Stimulated activated CD8-positive, alpha-beta memory T cell treated with anti-CD3 and anti-CD28 coated beads, Interleukin-15, amount 100 ng/mL, for 48 hours (primary cell): ENCODE measurements at regions not wholly inside any gene's neighbourhood (a gene's known extent, or its start where the extent isn't known, plus 50 kb on each side); places are given as distances from the start of the nearest gene placed in this dataset.
"Not testable (repeated sequence)": the region's sequence is repeated elsewhere in the genome, so short reads cannot be mapped to it uniquely, and the experiment has no call there.

Experiments
- DNase-seq, 2 donors: peaks; one replicate each; pipeline ENCODE4 v3.0.0-alpha.2; 2020; ENCODE audit warnings: low read depth in 2 of 2

GRCh38 chr14:48723841-48724495, 862.2 kb downstream of the RPS29 start:
- no peak for DNase-seq

DNA sequence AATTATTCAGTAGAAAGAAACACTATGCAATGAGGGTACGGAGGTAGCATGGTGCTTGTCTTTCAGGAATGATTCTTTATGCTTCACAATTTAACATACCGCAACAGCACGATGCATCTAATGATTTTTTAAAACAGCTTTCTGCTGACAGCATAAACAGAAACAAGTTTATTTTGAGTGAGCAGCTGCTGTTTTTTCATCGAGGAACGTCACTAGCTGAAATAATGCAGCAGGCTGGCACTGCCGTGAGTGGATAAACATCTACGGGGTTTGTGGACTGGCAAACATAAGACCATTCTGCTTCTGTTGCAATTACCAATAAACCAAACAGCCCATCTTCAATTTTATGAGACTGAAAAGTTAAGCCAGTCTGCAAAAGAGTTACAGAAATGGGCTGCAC, 871.8 kb downstream of the RPS29 start:
- no peak for DNase-seq

DNA sequence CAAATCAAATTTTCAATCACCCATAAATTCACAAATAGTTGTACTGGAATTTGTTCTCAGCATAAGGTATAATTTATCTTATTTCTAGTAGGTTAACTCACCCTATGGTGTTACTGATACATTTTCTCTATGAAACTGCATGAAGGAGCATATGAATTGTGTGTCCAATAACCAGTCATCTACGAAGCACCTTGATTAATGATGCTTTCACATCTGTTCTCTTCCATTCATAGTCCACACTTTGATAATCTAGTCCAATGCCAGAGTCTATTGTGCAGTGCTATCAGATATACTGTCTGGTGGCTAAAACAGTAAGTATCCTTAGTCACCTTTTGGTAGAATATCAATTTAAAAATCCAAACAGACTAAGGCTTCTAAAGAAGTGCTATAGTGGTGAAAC, 876.0 kb downstream of the RPS29 start:
- no peak for DNase-seq

- no peak for DNase-seq
Observed at GRCh38 chr14:48709277-48709785, 876.8 kb downstream of the RPS29 start.

- no peak for DNase-seq
Observed at GRCh38 chr14:48704639-48705038, 881.5 kb downstream of the RPS29 start.

DNA sequence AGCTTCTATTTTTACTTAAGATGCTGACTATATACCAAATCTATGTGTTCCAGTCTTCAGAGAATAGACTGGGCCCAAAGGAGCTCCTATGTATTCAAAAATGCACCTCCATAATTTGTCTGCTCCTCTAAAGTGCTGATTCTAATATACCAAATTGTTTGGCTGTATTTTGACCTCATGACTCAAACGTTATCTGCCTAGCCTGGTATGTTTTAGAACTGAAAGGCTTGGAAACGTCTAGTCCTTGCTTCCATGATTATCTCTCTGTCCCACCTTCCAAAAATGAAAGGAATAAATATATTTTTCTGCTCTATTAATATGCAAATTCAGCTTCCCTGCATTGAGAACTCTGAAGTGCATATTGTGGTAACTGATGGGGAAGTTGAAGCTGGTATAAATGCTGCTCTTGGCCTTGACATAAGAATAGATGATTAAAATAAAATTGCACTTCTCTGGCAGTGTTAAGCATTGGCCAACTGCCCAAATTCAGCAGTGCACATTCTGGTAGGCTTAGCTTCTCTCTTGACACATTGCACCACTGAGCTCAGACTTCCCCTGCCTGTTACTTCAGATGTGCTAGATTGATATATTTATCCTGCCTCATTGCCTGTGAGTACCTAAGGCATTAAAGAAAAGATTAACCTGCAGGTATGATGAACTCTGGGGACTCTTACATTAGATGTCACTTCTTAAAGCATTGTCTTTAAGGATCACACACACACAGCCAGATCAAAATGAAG, 882.3 kb downstream of the RPS29 start:
- no peak for DNase-seq

GRCh38 chr14:48697362-48697761, 888.8 kb downstream of the RPS29 start:
- not testable (repeated sequence) for DNase-seq

- no peak for DNase-seq
Observed at GRCh38 chr14:48693793-48694192, 892.4 kb downstream of the RPS29 start.

GRCh38 chr14:48690349-48690748, 895.8 kb downstream of the RPS29 start:
- DNase-seq: no peak

- DNase-seq: no peak
Observed at GRCh38 chr14:48686650-48687049, 899.5 kb downstream of the RPS29 start.

DNA sequence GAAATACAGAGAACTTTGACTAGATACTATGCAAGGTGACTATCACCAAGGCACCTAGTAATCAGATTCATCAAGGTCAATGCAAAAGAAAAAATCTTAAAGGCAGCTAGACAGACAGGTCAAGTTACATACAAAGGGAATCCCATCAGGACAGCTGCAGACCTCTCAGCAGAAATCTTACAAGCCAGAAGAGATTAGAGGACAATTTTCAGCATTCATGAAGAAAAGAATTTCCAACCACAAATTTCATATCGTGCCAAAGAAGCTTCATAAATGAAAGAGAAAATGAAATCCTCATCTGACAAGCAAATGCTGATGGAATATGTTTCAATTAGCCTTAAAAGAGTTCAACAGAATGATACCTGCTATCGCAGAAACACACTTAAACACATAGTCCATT, 913.7 kb downstream of the RPS29 start:
- no peak for DNase-seq

- no peak for DNase-seq
Observed at GRCh38 chr14:48670939-48671338, 915.2 kb downstream of the RPS29 start.

DNA sequence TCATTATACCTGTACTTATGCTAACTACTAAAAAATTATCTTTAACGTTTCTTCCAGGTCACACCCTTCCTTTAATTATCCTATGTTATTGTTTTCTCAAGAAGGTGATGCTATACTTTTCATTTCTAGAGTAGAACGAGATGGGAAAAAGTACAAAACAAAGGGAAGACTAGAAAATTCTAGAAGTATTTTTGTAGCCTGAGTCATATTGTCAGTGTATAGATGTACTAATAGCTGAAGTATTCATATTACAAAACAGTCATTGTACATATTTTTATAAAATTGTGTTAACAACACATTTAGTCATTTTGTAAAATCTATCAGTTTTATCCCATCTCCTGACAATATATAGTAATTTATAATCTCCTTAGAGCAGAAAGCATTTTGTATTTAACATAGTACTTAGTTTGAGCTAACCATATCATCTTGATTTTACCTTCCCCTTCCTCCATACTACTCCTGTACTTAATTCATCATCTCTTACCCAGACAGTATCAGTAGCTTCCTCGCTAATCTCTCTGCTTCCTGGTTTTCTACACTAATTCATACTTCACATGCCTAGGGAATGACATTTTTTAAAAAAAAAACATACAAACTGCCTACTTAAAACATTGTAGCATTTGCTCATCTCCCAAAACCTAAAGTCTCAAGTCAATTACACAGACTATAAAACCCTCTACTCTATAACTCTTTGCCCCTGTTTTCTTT, 920.9 kb downstream of the RPS29 start:
- no peak for DNase-seq

DNA sequence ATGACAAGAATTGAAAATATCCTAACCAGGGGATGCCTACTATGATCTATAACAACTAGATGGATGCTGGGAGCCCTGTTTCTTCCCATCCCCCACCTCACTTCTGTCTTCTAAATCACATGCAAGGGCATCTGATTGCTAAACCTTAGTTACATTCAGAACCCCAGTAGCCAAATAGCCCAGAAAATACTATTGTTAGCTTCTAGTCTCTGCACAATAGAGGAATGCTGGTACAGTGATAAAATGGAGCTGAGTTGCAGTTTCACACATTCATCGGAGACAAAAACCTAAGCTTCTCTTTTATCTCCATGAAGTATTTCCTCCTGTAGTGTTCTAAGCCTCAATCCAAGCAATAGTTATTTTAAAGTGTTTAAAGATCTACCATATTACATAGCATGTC, 942.9 kb downstream of the RPS29 start:
- DNase-seq: no peak

GRCh38 chr14:48628870-48629269, 953.5 kb upstream of the MDGA2 start:
- no peak for DNase-seq

- no peak for DNase-seq
Observed at GRCh38 chr14:48622980-48623379, 947.6 kb upstream of the MDGA2 start.

DNA sequence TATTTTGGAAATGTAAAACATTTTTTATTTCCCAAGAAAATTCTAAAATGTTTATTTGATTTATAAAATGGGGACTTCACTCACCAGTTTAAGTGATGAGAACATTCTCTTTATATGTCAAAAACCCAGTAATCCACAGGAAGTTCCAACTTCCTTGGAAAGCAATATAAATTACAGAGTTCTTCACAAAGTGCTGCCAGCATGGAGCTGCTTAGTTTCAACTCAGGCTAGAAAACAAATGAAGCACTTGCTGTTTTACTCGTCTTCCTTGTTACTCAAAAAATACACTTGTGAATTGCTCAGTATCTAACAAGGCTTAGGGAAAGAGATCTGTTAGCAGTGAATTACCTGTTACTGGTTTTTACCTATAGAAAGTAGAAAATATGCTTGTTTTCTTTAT, 942.7 kb upstream of the MDGA2 start:
- no peak for DNase-seq

DNA sequence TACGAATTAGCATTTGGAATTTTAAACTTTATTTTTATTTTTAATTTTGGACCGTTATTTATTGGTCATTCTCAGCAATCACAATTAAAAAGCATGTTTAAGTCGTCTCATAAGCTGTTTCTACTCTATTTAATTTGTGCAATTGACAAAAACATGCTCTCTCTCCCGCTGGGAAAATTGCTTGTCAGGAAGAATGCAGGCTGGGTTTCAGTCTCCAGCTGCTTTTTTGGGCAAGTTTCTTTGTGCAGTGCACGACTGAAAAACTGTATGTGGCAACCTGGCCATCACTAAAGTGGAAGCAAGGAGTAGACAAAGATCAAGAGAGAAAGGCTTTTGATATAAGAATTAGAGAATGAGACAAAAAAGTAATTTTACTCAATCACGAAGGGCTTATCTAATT, 941.5 kb upstream of the MDGA2 start:
- DNase-seq: no peak

DNA sequence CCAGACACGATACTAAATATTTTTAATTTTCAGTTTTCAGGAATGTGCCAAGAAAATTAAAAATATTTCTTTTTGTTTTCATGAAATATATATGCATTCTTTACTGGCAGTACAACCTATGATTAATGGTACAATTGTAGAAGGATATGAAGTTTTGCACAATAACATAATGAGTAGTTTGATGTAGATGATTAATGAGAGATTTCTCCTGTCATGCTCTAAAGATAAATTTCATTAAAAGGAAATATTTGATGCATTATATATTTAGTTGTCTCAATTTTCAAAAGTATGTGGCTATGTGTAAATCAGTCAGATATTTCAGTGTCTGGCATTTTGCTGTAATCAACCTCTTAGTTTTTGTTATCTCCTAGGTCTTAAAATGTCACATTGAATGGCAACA, 940.2 kb upstream of the MDGA2 start:
- no peak for DNase-seq

DNA sequence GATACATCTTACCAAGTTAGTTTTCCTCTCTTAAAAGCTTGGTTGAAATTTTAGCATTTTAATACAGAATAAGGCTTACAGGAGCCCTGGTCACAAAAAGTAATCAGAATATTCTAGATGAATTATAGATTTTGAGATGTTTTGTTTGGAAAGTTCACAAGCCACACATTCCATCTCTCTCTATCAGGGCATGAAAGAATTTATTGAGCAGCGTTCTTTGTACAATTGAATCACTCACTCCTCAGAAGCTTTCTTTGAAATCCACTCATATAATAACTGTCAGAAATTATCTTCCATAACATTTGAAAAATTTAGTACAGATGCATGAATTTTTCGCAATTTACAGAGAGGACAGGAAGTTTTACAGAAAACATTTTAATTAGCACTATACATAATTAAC, 938.6 kb upstream of the MDGA2 start:
- DNase-seq: no peak

GRCh38 chr14:48606960-48607359, 931.6 kb upstream of the MDGA2 start:
- DNase-seq: not testable (repeated sequence)

- no peak for DNase-seq
Observed at GRCh38 chr14:48598458-48598857, 923.1 kb upstream of the MDGA2 start.

DNA sequence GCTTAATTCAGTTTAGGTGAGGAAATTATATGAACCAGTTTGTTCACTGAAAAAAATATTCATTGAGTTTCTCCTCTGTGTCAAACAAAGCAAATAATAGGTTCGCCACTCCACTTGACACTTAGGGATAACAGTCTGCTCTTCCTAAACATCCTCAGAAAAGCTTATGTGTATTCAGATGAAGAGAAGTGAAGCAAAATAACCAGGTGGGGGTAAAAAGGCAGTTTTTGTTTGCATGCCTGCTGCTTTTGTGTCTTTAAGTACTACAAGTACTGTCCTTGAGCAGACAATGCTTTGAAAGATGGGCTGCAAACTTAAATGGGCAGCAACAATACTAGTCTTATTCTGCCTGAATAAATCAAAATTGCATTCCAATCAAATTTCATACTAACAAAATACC, 910.7 kb upstream of the MDGA2 start:
- DNase-seq: no peak
